SK-N-SH (cell line): ENCODE measurements at regions not wholly inside any gene's neighbourhood (a gene's known extent, or its start where the extent isn't known, plus 50 kb on each side); places are given as distances from the start of the nearest gene placed in this dataset.

Experiments
- CHD2 ChIP-seq: fragments of 150-350 bp; IDR thresholded peaks from 2 replicates; pipeline ENCODE4 v1.6.1; 2018; ENCODE audit warnings: low read length; ENCODE audit not compliant: partially characterized antibody
- EP300 ChIP-seq, 2 experiments: IDR thresholded peaks; 2 replicates each; pipeline versions ENCODE4 v1.4.0 to v1.6.1; 2012; ENCODE audit warnings: borderline replicate concordance in 1 of 2, low read depth in 1 of 2, low read length in 1 of 2
- FOSL2 ChIP-seq: IDR thresholded peaks from 2 replicates; pipeline ENCODE4 v1.4.0; 2012; ENCODE audit warnings: low read depth, mild to moderate bottlenecking, moderate library complexity, borderline replicate concordance
- FOXJ3 ChIP-seq: sonication (generic); formaldehyde crosslinking; IDR thresholded peaks from 2 replicates; pipeline ENCODE4 v1.5.1; 2020; ENCODE audit warnings: mild to moderate bottlenecking, missing genetic modification reagents
- FOXM1 ChIP-seq: IDR thresholded peaks from 2 replicates; pipeline ENCODE4 v1.4.0; 2012; ENCODE audit warnings: low read depth, mild to moderate bottlenecking
- GATA2 ChIP-seq: sonication (generic); formaldehyde crosslinking; IDR thresholded peaks from 2 replicates; pipeline ENCODE4 v1.5.0; 2020; ENCODE audit warnings: mild to moderate bottlenecking, missing genetic modification reagents
- JUND ChIP-seq: IDR thresholded peaks from 2 replicates; pipeline ENCODE4 v1.4.0; 2012
- NFIC ChIP-seq: IDR thresholded peaks from 2 replicates; pipeline ENCODE4 v1.4.0; 2012; ENCODE audit warnings: borderline replicate concordance
- NRF1 ChIP-seq: IDR thresholded peaks from 2 replicates; pipeline ENCODE4 v1.6.1; 2012; ENCODE audit warnings: low read depth, mild to moderate bottlenecking, low read length
- POLR2AphosphoS5 ChIP-seq: IDR thresholded peaks from 2 replicates; pipeline ENCODE4 v1.6.1; 2012; ENCODE audit warnings: low read depth, low read length
- RCOR1 ChIP-seq: fragments of 150-350 bp; IDR thresholded peaks from 2 replicates; pipeline ENCODE4 v1.6.1; 2017; ENCODE audit warnings: antibody characterized with exemption, low read length
- RFX5 ChIP-seq: IDR thresholded peaks from 2 replicates; pipeline ENCODE4 v1.6.1; 2012; ENCODE audit warnings: mild to moderate bottlenecking, improper control_type of control experiment, low read length
- RXRA ChIP-seq: IDR thresholded peaks from 2 replicates; pipeline ENCODE4 v1.4.0; 2012; ENCODE audit warnings: low read depth, mild to moderate bottlenecking, borderline replicate concordance
- SIN3A ChIP-seq: IDR thresholded peaks from 2 replicates; pipeline ENCODE4 v1.6.1; 2012; ENCODE audit warnings: low read depth, mild to moderate bottlenecking, low read length, moderate library complexity, borderline replicate concordance
- SMC3 ChIP-seq: IDR thresholded peaks from 2 replicates; pipeline ENCODE4 v1.6.1; 2012; ENCODE audit warnings: low read depth, low read length, improper control_type of control experiment
- TAF1 ChIP-seq: IDR thresholded peaks from 2 replicates; pipeline ENCODE4 v1.6.1; 2012; ENCODE audit warnings: low read depth, mild to moderate bottlenecking, low read length, moderate library complexity, borderline replicate concordance
- TCF12 ChIP-seq: IDR thresholded peaks from 2 replicates; pipeline ENCODE4 v1.4.0; 2012
- YY1 ChIP-seq: IDR thresholded peaks from 2 replicates; pipeline ENCODE4 v1.4.0; 2012; ENCODE audit warnings: low read depth, mild to moderate bottlenecking
- TF ChIP-seq, protein P1 (sequence below): IDR thresholded peaks from 2 replicates; pipeline ENCODE4 v1.6.1; 2012; ENCODE audit warnings: mild to moderate bottlenecking, low read depth, low read length, moderate library complexity
- TF ChIP-seq, protein P2 (sequence below): fragments of 150-350 bp; IDR thresholded peaks from 2 replicates; pipeline ENCODE4 v1.6.1; 2017; ENCODE audit warnings: antibody characterized with exemption, low read length, low read depth, borderline replicate concordance
- TF ChIP-seq, protein P3 (sequence below): IDR thresholded peaks from 2 replicates; pipeline ENCODE4 v1.4.0; 2012; ENCODE audit warnings: low read depth
- TF ChIP-seq, protein P4 (sequence below): IDR thresholded peaks from 2 replicates; pipeline ENCODE4 v1.4.0; 2012; ENCODE audit warnings: low read depth, borderline replicate concordance
- TF ChIP-seq, protein P5 (sequence below): IDR thresholded peaks from 2 replicates; pipeline ENCODE4 v1.4.0; 2012; ENCODE audit warnings: low read depth, borderline replicate concordance

DNA sequence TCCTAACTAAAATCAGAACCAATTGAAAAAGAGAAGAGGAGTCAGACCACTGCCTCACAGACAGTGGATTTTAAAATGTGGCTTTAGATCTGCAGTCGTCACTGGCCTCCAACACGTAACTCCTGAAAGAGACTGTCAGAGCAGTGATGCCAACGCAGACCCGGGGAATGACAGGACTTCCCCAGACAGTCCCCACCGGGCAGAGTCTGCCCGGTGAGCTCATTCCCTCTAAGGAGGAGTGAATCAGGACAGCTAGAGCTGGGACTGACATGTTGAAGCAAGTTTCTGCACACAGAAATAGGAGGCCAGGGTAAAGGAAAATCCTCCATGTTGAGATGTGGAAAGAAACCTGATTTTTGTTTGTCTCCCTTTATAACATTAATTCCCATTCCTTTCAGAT lies 105.0 kb downstream of the TES start (continued):
- TF ChIP-seq NRF1 (no peak), FOXJ3 (CRISPR knock-in tag) (no peak), RFX5 (no peak), RXRA (0 out of 2 replicates have a peak, but pooled peaks have one; percentile 20), EP300 (IDR thresholded peaks at IDR 0.05; ENCODE audit: borderline replicate concordance in 1 of 2, low read depth in 1 of 2, low read length in 1 of 2) (peak in 1 of 2 experiments; percentile 52; a peak in 1 of 4 replicates), TAF1 (no peak), FOSL2 (peak; percentile 59; the same call in 1 of the 2 replicates), JUND (peak; percentile 56), POLR2AphosphoS5 (no peak; the same call in 1 of the 2 replicates), TCF12 (peak; percentile 58), SMC3 (no peak), FOXM1 (no peak), RCOR1 (no peak), CHD2 (no peak), NFIC (peak; percentile 35; the same call in 1 of the 2 replicates), GATA2 (CRISPR knock-in tag) (no peak), SIN3A (no peak), YY1 (peak; percentile 66; the same call in 1 of the 2 replicates)
- TF ChIP-seq, protein P1, sequence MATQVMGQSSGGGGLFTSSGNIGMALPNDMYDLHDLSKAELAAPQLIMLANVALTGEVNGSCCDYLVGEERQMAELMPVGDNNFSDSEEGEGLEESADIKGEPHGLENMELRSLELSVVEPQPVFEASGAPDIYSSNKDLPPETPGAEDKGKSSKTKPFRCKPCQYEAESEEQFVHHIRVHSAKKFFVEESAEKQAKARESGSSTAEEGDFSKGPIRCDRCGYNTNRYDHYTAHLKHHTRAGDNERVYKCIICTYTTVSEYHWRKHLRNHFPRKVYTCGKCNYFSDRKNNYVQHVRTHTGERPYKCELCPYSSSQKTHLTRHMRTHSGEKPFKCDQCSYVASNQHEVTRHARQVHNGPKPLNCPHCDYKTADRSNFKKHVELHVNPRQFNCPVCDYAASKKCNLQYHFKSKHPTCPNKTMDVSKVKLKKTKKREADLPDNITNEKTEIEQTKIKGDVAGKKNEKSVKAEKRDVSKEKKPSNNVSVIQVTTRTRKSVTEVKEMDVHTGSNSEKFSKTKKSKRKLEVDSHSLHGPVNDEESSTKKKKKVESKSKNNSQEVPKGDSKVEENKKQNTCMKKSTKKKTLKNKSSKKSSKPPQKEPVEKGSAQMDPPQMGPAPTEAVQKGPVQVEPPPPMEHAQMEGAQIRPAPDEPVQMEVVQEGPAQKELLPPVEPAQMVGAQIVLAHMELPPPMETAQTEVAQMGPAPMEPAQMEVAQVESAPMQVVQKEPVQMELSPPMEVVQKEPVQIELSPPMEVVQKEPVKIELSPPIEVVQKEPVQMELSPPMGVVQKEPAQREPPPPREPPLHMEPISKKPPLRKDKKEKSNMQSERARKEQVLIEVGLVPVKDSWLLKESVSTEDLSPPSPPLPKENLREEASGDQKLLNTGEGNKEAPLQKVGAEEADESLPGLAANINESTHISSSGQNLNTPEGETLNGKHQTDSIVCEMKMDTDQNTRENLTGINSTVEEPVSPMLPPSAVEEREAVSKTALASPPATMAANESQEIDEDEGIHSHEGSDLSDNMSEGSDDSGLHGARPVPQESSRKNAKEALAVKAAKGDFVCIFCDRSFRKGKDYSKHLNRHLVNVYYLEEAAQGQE, result 0 out of 2 replicates have a peak, but pooled peaks have one; percentile 23
- TF ChIP-seq, protein P2, sequence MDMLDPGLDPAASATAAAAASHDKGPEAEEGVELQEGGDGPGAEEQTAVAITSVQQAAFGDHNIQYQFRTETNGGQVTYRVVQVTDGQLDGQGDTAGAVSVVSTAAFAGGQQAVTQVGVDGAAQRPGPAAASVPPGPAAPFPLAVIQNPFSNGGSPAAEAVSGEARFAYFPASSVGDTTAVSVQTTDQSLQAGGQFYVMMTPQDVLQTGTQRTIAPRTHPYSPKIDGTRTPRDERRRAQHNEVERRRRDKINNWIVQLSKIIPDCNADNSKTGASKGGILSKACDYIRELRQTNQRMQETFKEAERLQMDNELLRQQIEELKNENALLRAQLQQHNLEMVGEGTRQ, result no peak
- TF ChIP-seq, protein P3, sequence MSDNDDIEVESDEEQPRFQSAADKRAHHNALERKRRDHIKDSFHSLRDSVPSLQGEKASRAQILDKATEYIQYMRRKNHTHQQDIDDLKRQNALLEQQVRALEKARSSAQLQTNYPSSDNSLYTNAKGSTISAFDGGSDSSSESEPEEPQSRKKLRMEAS, result peak; percentile 35; the same call in 1 of the 2 replicates
- TF ChIP-seq, protein P4, sequence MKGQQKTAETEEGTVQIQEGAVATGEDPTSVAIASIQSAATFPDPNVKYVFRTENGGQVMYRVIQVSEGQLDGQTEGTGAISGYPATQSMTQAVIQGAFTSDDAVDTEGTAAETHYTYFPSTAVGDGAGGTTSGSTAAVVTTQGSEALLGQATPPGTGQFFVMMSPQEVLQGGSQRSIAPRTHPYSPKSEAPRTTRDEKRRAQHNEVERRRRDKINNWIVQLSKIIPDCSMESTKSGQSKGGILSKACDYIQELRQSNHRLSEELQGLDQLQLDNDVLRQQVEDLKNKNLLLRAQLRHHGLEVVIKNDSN, result no peak
- TF ChIP-seq, protein P5, sequence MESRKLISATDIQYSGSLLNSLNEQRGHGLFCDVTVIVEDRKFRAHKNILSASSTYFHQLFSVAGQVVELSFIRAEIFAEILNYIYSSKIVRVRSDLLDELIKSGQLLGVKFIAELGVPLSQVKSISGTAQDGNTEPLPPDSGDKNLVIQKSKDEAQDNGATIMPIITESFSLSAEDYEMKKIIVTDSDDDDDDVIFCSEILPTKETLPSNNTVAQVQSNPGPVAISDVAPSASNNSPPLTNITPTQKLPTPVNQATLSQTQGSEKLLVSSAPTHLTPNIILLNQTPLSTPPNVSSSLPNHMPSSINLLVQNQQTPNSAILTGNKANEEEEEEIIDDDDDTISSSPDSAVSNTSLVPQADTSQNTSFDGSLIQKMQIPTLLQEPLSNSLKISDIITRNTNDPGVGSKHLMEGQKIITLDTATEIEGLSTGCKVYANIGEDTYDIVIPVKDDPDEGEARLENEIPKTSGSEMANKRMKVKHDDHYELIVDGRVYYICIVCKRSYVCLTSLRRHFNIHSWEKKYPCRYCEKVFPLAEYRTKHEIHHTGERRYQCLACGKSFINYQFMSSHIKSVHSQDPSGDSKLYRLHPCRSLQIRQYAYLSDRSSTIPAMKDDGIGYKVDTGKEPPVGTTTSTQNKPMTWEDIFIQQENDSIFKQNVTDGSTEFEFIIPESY, result no peak
